ENCODE measurements at regions not wholly inside any gene's neighbourhood (a gene's known extent, or its start where the extent isn't known, plus 50 kb on each side); places are given as distances from the start of the nearest gene placed in this dataset.

- ChIA-PET POLR2A (no interaction called here), CTCF (no interaction called here)
- no peaks in the 10 kb centered on the region for H3K27me3 ChIP-seq (ENCODE audit: control insufficient read depth in 2 of 2, insufficient read depth in 2 of 2, low read length in 2 of 2)
- H3K27ac ChIP-seq (ENCODE audit: low read depth, low read length), result no peak overlapping the region
- H3K27me3 Mint-ChIP-seq, result peaks cover 0 to 3% (median 0%) of the 10 kb centered on the region in 5 donors
- no peaks in the 10 kb centered on the region for H3K36me3 Mint-ChIP-seq
- H3K9me3 Mint-ChIP-seq, result peaks cover 0 to 15% (median 4%) of the 10 kb centered on the region in 11 donors
- no peak overlapping the region for H3K27ac Mint-ChIP-seq
- intact Hi-C loops (cut with micrococcal nuclease), result no loop called here
- no peaks in the 10 kb centered on the region for H3K4me1 Mint-ChIP-seq
- no peak for DNase-seq
- no peak for ATAC-seq
- H3K4me3 ChIP-seq (ENCODE audit: low read length), result no peak overlapping the region
- no peaks in the 10 kb centered on the region for H3K36me3 ChIP-seq (ENCODE audit: control insufficient read depth in 2 of 3, insufficient read depth in 3 of 3, low read length in 3 of 3)
- H3K4me3 Mint-ChIP-seq, result no peak overlapping the region
- no peaks in the 10 kb centered on the region for H3K4me1 ChIP-seq (ENCODE audit: control insufficient read depth in 2 of 2, insufficient read depth in 2 of 2, low read length in 2 of 2)
- H3K9me3 ChIP-seq (ENCODE audit: control insufficient read depth in 2 of 3, low read length in 3 of 3), result no peaks in the 10 kb centered on the region
Observed at GRCh38 chr2:5798084-5798483, 105.9 kb downstream of the SOX11 start.

- H3K4me1 ChIP-seq (ENCODE audit: control insufficient read depth in 2 of 2, insufficient read depth in 2 of 2, low read length in 2 of 2), result no peaks in the 10 kb centered on the region
- Mint-ChIP-seq H3K4me1 (no peaks in the 10 kb centered on the region), H3K4me3 (no peak overlapping the region), H3K27me3 (peaks cover 0 to 11% (median 0%) of the 10 kb centered on the region in 5 donors), H3K36me3 (no peaks in the 10 kb centered on the region), H3K27ac (no peak overlapping the region), H3K9me3 (peaks cover 0 to 15% (median 5%) of the 10 kb centered on the region in 11 donors)
- no peaks in the 10 kb centered on the region for H3K36me3 ChIP-seq (ENCODE audit: control insufficient read depth in 2 of 3, insufficient read depth in 3 of 3, low read length in 3 of 3)
- no peaks in the 10 kb centered on the region for H3K27me3 ChIP-seq (ENCODE audit: control insufficient read depth in 2 of 2, insufficient read depth in 2 of 2, low read length in 2 of 2)
- ATAC-seq (no peak), DNase-seq (no peak)
- intact Hi-C loops (cut with micrococcal nuclease), result no loop called here
- H3K27ac ChIP-seq (ENCODE audit: low read depth, low read length), result no peak overlapping the region
- H3K4me3 ChIP-seq (ENCODE audit: low read length), result no peak overlapping the region
- CTCF ChIA-PET, result no interaction called here
- H3K9me3 ChIP-seq (ENCODE audit: control insufficient read depth in 2 of 3, low read length in 3 of 3), result no peaks in the 10 kb centered on the region
- POLR2A ChIA-PET, result no interaction called here
Observed at GRCh38 chr2:5799348-5799747, 107.2 kb downstream of the SOX11 start.

GRCh38 chr2:5803547-5803946, 111.4 kb downstream of the SOX11 start:
- no peak overlapping the region for H3K27ac ChIP-seq (ENCODE audit: low read depth, low read length)
- ATAC-seq, result no peak
- Mint-ChIP-seq H3K27ac (no peak overlapping the region), H3K36me3 (peaks cover 0 to 3% (median 0%) of the 10 kb centered on the region in 5 donors), H3K4me3 (no peak overlapping the region), H3K27me3 (peaks cover 0 to 20% (median 4%) of the 10 kb centered on the region in 5 donors), H3K9me3 (peaks cover 0 to 18% (median 6%) of the 10 kb centered on the region in 11 donors), H3K4me1 (no peaks in the 10 kb centered on the region)
- DNase-seq, result no peak
- no peak overlapping the region for H3K4me3 ChIP-seq (ENCODE audit: low read length)
- POLR2A ChIA-PET, result no interaction called here
- intact Hi-C loops (cut with micrococcal nuclease), result no loop called here
- CTCF ChIA-PET, result interaction anchor here (0.6 kb wide), 1 partner anchor 590 kb away, joined by 4 read pairs; no protein-coding TSS in a partner anchor
- H3K27me3 ChIP-seq (ENCODE audit: control insufficient read depth in 2 of 2, insufficient read depth in 2 of 2, low read length in 2 of 2), result no peaks in the 10 kb centered on the region
- H3K36me3 ChIP-seq (ENCODE audit: control insufficient read depth in 2 of 3, insufficient read depth in 3 of 3, low read length in 3 of 3), result no peaks in the 10 kb centered on the region
- no peaks in the 10 kb centered on the region for H3K4me1 ChIP-seq (ENCODE audit: control insufficient read depth in 2 of 2, insufficient read depth in 2 of 2, low read length in 2 of 2)
- no peaks in the 10 kb centered on the region for H3K9me3 ChIP-seq (ENCODE audit: control insufficient read depth in 2 of 3, low read length in 3 of 3)

- Mint-ChIP-seq H3K27me3 (no peaks in the 10 kb centered on the region), H3K36me3 (no peaks in the 10 kb centered on the region), H3K4me1 (no peaks in the 10 kb centered on the region), H3K4me3 (no peak overlapping the region), H3K9me3 (peaks cover 0 to 7% (median 0%) of the 10 kb centered on the region in 11 donors), H3K27ac (no peak overlapping the region)
- intact Hi-C loops (cut with micrococcal nuclease), result no loop called here
- H3K27me3 ChIP-seq (ENCODE audit: control insufficient read depth in 2 of 2, insufficient read depth in 2 of 2, low read length in 2 of 2), result no peaks in the 10 kb centered on the region
- H3K27ac ChIP-seq (ENCODE audit: low read depth, low read length), result no peak overlapping the region
- ATAC-seq (no peak), DNase-seq (no peak)
- no peaks in the 10 kb centered on the region for H3K36me3 ChIP-seq (ENCODE audit: control insufficient read depth in 2 of 3, insufficient read depth in 3 of 3, low read length in 3 of 3)
- ChIA-PET CTCF (no interaction called here), POLR2A (no interaction called here)
- H3K4me3 ChIP-seq (ENCODE audit: low read length), result no peak overlapping the region
- H3K9me3 ChIP-seq (ENCODE audit: control insufficient read depth in 2 of 3, low read length in 3 of 3), result no peaks in the 10 kb centered on the region
- H3K4me1 ChIP-seq (ENCODE audit: control insufficient read depth in 2 of 2, insufficient read depth in 2 of 2, low read length in 2 of 2), result no peaks in the 10 kb centered on the region
Observed at GRCh38 chr2:5818961-5819600, 126.9 kb downstream of the SOX11 start.

- ChIA-PET CTCF (no interaction called here), POLR2A (no interaction called here)
- Mint-ChIP-seq H3K36me3 (no peaks in the 10 kb centered on the region), H3K4me1 (no peaks in the 10 kb centered on the region), H3K27me3 (peaks cover 0 to 5% (median 0%) of the 10 kb centered on the region in 5 donors), H3K4me3 (no peak overlapping the region), H3K9me3 (peaks cover 0 to 14% (median 3%) of the 10 kb centered on the region in 11 donors), H3K27ac (no peak overlapping the region)
- Histone ChIP-seq H3K4me1 (ENCODE audit: control insufficient read depth in 2 of 2, insufficient read depth in 2 of 2, low read length in 2 of 2) (no peaks in the 10 kb centered on the region), H3K27me3 (ENCODE audit: control insufficient read depth in 2 of 2, insufficient read depth in 2 of 2, low read length in 2 of 2) (no peaks in the 10 kb centered on the region), H3K27ac (ENCODE audit: low read depth, low read length) (no peak overlapping the region), H3K9me3 (ENCODE audit: control insufficient read depth in 2 of 3, low read length in 3 of 3) (no peaks in the 10 kb centered on the region), H3K36me3 (ENCODE audit: control insufficient read depth in 2 of 3, insufficient read depth in 3 of 3, low read length in 3 of 3) (no peaks in the 10 kb centered on the region), H3K4me3 (ENCODE audit: low read length) (no peak overlapping the region)
- intact Hi-C loops (cut with micrococcal nuclease), result no loop called here
- no peak for DNase-seq
- no peak for ATAC-seq
Observed at GRCh38 chr2:5824126-5824525, 131.9 kb downstream of the SOX11 start.

- ChIA-PET CTCF (no interaction called here), POLR2A (no interaction called here)
- Histone ChIP-seq H3K27me3 (ENCODE audit: control insufficient read depth in 2 of 2, insufficient read depth in 2 of 2, low read length in 2 of 2) (no peaks in the 10 kb centered on the region), H3K36me3 (ENCODE audit: control insufficient read depth in 2 of 3, insufficient read depth in 3 of 3, low read length in 3 of 3) (no peaks in the 10 kb centered on the region), H3K4me3 (ENCODE audit: low read length) (no peak overlapping the region), H3K27ac (ENCODE audit: low read depth, low read length) (no peak overlapping the region), H3K9me3 (ENCODE audit: control insufficient read depth in 2 of 3, low read length in 3 of 3) (no peaks in the 10 kb centered on the region), H3K4me1 (ENCODE audit: control insufficient read depth in 2 of 2, insufficient read depth in 2 of 2, low read length in 2 of 2) (no peaks in the 10 kb centered on the region)
- intact Hi-C loops (cut with micrococcal nuclease), result no loop called here
- no peak for DNase-seq
- peaks cover 0 to 14% (median 3%) of the 10 kb centered on the region in 11 donors for H3K9me3 Mint-ChIP-seq
- peaks cover 0 to 5% (median 0%) of the 10 kb centered on the region in 5 donors for H3K27me3 Mint-ChIP-seq
- no peaks in the 10 kb centered on the region for H3K36me3 Mint-ChIP-seq
- no peak overlapping the region for H3K27ac Mint-ChIP-seq
- no peak overlapping the region for H3K4me3 Mint-ChIP-seq
- no peaks in the 10 kb centered on the region for H3K4me1 Mint-ChIP-seq
- no peak for ATAC-seq
Observed at GRCh38 chr2:5825686-5826085, 133.5 kb downstream of the SOX11 start.

- Histone ChIP-seq H3K36me3 (ENCODE audit: control insufficient read depth in 2 of 3, insufficient read depth in 3 of 3, low read length in 3 of 3) (no peaks in the 10 kb centered on the region), H3K27ac (ENCODE audit: low read depth, low read length) (no peak overlapping the region), H3K4me3 (ENCODE audit: low read length) (no peak overlapping the region), H3K4me1 (ENCODE audit: control insufficient read depth in 2 of 2, insufficient read depth in 2 of 2, low read length in 2 of 2) (no peaks in the 10 kb centered on the region), H3K9me3 (ENCODE audit: control insufficient read depth in 2 of 3, low read length in 3 of 3) (no peaks in the 10 kb centered on the region), H3K27me3 (ENCODE audit: control insufficient read depth in 2 of 2, insufficient read depth in 2 of 2, low read length in 2 of 2) (no peaks in the 10 kb centered on the region)
- no peak overlapping the region for H3K4me3 Mint-ChIP-seq
- ATAC-seq (no peak), DNase-seq (no peak)
- H3K27ac Mint-ChIP-seq, result no peak overlapping the region
- H3K36me3 Mint-ChIP-seq, result no peaks in the 10 kb centered on the region
- CTCF ChIA-PET, result no interaction called here
- peaks cover 0 to 5% (median 0%) of the 10 kb centered on the region in 5 donors for H3K27me3 Mint-ChIP-seq
- POLR2A ChIA-PET, result no interaction called here
- intact Hi-C loops (cut with micrococcal nuclease), result no loop called here
- H3K9me3 Mint-ChIP-seq, result peaks cover 0 to 14% (median 4%) of the 10 kb centered on the region in 11 donors
- H3K4me1 Mint-ChIP-seq, result no peaks in the 10 kb centered on the region
Observed at GRCh38 chr2:5826979-5827655, 134.9 kb downstream of the SOX11 start.
